ENCODE measurements at regions not wholly inside any gene's neighbourhood (a gene's known extent, or its start where the extent isn't known, plus 50 kb on each side); places are given as distances from the start of the nearest gene placed in this dataset.

GRCh38 chr16:29204806-29205135, 201.7 kb downstream of the NPIPB11 start:
- TF ChIP-seq CTCF (IDR thresholded peaks at IDR 0.05) (no peak), EZH2 (IDR thresholded peaks at IDR 0.05) (no peak), EZH2phosphoT487 (IDR thresholded peaks at IDR 0.05) (no peak)
